Fibroblast of skin of left quadriceps (primary cell): ENCODE measurements at regions not wholly inside any gene's neighbourhood (a gene's known extent, or its start where the extent isn't known, plus 50 kb on each side); places are given as distances from the start of the nearest gene placed in this dataset.

Source experiments
- DNase-seq, 2 experiments: peaks; one replicate each; pipeline ENCODE4 v3.0.0-alpha.2; 2013; ENCODE audit warnings: low read depth in 2 of 2

GRCh38 chr3:84877092-84877491, 81.7 kb upstream of the CADM2 start:
- no peak for DNase-seq

DNA sequence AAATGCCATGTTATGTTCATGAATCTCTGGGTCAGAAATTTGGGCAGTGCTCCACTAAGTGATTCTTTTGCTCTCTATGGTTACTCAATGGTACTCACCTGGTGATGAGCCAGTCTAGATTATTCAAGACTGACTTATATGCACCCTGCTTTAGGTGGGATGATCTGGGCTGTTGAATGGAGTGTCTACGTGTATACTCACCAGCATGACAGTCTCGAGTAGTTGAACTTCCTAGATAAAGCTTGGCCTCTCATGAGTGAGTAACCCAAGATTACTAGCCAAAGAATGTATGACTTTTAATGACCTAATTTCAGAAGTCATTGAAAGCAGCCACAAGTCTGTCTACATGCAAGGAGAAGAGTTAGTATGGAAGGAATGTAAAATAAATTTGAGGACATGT, 77.5 kb upstream of the CADM2 start:
- DNase-seq, result no peak

DNA sequence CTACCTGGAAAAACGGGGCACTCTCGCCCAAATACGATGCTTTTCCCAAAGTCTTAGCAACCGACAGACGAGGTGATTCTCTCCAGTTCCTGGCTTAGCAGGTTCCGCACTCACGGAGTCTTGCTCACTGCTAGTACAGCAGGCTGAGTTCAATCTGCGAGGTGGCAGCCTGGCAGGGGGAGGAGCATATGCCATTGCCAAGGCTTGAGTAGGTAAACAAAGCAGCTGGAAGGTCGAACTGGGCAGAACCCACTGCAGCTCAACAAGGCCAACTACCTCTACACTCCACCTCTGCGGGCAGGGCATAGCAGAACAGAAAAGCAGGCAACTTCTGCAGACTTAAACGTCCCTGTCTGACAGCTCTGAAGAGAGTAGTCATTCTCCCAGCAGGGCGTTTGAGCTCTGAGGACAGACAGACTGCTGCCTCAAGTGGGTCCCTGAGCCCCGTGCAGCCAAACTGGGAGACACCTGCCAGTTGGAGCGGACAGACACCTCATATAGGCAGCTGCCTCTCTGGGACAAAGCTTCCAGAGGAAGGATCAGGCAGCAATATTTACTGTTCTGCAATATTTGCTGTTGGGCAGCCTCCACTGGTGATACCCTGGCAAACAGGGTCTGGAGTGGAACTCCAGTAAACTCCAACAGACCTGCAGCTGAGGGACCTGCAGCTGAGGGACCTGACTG, 73.4 kb upstream of the CADM2 start:
- DNase-seq, result no peak

DNA sequence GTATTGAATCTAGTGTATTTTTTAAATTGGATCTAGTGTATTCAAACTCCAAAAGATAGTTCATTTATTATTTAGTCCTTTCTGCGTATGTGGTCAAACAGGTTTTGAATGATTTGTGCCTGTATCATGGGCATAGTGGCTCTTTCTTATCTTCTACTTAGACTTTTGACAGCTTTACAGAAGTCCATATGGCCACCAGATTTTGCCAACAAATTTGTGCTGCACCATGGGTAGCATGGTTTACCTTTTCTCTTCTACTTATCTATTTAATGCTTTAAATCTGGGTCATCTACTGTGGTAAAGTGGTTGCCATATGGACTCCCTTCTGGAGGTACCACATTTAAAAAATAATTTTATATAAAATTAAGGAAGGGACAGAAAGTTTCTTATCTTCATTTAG, 66.9 kb upstream of the CADM2 start:
- DNase-seq, result no peak

DNA sequence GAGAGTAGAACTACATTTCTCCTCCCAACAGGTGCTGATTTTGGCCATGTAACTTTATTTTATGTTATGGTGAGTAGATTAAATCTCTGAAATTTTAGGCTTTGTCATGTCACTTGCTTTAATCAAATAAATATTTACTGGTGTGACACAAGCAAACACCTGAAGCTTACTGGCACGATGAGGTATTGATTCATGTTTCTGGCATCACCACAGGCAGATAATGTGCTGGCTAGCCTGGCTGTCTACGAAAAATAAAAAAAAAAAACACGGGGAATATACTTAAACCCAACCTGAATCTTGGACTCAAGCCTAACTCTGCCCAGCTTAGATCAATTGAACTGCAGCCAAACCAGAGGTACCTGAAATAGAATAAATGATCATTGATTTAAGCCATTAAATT, 65.6 kb upstream of the CADM2 start:
- DNase-seq, result no peak

GRCh38 chr3:84904212-84904611, 54.6 kb upstream of the CADM2 start:
- no peak for DNase-seq

- DNase-seq, result no peak
These were observed 53.8 kb upstream of the CADM2 start for GRCh38 chr3:84904816-84905555.

DNA sequence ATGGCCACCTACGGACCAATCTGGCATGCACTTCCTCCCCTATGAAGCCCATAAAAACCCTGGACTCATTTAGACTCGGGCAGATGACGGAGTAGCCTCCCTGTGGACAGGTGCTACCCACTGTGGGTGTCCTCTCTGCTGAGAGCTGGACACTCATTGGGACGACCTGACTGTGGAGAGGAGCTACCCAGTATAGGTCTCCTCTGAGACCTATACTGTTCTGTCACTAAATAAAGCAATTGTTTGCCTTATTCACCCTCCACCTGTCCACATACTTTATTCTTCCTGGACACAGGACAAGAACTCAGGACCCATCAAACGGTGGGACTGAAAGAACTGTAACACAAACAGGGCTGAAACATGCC, 53.3 kb upstream of the CADM2 start:
- no peak for DNase-seq

DNA sequence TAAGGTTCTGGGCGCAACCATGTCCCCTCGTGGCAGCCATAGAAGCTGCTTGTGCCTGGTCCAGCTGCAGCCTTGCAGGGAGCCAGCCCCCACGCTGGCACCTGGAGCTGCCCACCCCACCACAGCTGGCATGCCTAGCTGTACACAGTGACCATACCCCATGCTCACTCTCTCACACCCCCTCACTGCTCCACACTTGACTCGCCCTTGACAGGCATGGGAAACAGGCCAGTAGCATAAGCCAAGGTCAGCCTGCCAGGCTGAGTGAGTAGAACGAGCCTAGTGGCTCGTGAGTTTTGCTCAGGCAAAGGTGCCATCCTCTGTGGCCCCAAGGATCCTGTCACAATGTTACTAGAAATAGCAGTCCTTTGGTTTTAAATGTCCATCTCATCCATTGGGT, 52.7 kb upstream of the CADM2 start:
- no peak for DNase-seq
